GM18498 (cell line): ENCODE measurements at regions not wholly inside any gene's neighbourhood (a gene's known extent, or its start where the extent isn't known, plus 50 kb on each side); places are given as distances from the start of the nearest gene placed in this dataset.

Experiments used
- ATAC-seq: cut with Tn5 transposase; IDR thresholded peaks from one replicate; pipeline ENCODE4 v1.9.1; 2021; ENCODE audit warnings: mild to moderate bottlenecking, moderate library complexity; ENCODE audit not compliant: unreplicated experiment

DNA sequence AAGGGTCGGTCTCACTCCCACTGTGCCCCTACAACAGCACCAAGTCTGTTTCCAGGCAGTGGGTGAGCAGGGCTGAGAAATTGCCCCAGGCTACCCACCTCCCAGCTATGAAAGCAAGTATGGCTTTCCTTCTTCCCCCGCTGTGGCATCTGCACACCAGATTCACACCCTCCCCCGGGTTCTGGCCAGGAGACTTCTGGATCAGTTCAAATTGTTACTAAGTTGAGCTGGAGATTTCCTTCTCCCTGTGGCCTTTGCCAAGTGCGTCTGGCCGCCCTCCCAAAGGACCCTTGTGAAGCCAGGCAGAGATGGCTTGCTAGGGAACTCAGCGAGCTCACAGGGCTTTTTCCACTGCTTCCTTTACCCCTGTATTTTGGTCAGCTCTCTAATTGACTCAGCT lies 555.4 kb downstream of the SH2D4B start:
- no peak for ATAC-seq

GRCh38 chr10:81095238-81095637 lies 557.5 kb downstream of the SH2D4B start:
- no peak for ATAC-seq

DNA sequence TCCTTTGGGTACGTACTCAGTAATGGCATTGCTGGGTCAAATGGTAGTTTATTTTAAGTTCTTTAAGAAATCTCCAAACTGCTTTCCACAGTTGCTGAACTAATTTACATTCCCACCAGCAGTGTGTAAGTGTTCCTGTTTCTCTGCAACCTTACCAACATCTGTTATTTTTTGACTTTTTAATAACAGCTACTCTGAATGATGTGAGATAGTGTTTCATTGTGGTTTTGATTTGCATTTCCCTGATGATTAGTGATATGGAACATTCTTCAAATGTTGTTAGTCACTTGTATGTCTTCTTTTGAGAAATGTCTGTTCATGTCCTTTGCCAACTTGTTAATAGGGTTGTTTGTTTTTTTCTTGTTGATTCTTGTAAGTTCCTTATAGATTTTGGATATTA lies 558.9 kb downstream of the SH2D4B start:
- ATAC-seq, result no peak

- ATAC-seq, result no peak
These were observed 563.4 kb downstream of the SH2D4B start for GRCh38 chr10:81101062-81101461.

- no peak for ATAC-seq
These were observed 566.8 kb downstream of the SH2D4B start for GRCh38 chr10:81104494-81104893.

DNA sequence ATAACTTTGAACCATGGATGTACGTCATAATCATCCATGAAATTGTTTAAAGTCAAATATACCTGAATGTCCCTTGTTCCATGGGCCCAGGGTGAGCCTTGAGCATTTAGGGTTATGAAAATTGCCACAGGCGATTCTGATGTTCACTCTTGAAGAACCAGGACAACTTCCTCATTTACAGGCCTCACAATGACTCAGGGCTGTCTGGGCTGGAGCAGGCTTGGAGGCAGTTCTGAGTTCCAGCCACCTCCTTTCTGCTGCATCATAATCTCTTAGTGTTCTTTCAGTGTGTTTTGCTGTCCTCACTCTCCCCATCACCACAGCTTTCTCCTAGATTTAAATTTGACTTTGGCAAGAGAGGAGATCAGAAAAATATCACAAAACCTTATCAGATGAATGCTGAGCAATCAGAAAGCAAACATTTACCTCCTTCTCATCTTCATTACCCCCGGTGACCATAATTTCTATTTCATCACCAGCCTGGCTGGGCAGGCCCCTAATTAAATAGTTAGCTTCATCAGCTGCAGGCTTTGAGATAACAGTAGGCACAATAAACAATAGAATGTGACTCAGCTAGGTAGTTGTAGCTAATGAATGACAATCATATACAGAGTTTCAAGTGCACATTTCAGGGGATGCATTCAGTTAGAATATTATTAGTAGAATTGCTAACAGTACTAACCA lies 571.0 kb downstream of the SH2D4B start:
- ATAC-seq, result peak; percentile 90

- ATAC-seq, result peak; percentile 15
These were observed 571.6 kb downstream of the SH2D4B start for GRCh38 chr10:81109200-81109752.

DNA sequence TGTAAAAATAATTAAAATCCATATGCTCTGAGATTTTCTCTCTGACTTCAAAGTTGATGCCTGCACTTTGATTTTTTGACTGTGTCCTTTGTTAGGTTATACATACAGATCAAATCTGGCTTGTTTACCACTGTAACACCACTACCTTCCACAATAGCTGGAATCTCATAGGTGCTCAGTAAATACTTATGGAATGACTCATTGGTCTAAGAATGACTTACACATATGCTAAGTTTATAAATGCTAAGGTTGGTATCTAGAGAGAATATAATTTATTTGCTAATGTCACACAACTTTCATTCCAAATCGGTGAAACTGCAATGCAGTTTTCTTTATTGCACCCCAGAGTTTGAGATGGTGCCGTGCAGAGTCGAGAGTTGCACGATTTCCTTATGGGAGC lies 578.5 kb downstream of the SH2D4B start:
- no peak for ATAC-seq

DNA sequence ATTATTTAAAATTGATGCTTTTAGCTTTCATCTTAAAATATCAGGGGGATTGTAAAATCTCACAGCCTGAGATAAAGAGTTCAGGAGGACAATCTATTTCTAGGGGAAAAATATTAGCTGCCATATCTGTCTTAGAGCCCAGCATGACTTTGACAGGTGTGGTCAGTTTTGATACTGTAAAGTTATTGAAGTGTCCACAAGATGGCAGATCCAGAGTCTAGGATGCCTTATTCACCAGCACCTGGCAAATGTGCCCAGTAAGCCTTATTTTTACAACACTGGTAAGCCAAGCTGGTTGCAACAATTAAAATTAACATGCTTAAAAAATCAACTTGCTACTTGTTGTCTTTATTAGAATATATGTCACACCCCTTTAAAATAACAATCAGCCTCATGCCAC lies 579.3 kb downstream of the SH2D4B start:
- ATAC-seq, result no peak

- ATAC-seq, result no peak
These were observed 590.2 kb downstream of the SH2D4B start for GRCh38 chr10:81127931-81128330.

DNA sequence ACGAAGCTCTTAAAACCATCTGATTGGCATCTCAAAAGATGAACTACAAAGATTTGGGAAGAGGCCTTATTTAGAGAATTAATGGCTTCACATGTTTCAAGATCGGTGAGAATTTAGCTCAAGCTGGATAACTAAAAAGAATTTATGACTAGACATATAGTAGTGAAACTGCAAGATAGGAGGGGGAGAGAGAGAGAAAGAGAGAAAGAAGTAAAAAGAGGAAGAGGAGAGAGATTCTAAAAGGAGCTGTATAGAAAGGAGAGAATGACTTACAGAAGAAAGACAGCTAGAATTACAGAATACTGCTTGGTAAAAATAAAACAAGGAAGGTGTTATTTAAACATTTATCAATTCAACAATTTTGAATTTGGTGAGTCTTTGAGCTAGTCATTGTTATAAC lies 592.3 kb downstream of the SH2D4B start:
- no peak for ATAC-seq

DNA sequence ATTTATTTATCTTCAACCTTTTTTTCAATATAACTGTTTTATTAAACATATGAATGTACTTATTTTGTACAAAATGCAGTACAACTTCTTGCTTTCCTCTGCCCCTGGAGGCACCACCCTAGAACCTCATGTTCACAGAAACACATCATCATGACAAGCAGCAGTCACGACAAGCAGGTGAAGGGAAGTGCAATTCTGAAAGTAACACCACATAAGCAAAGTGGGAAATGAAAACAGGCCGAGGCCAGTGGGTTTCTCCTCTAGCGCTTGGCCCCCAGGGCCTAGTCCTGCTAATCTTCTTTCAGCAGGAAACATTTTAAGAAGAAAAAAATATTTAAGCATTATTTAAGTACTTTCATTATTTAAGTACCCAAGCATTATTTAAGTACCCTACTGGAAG lies 598.1 kb downstream of the SH2D4B start:
- peak; percentile 96 for ATAC-seq

DNA sequence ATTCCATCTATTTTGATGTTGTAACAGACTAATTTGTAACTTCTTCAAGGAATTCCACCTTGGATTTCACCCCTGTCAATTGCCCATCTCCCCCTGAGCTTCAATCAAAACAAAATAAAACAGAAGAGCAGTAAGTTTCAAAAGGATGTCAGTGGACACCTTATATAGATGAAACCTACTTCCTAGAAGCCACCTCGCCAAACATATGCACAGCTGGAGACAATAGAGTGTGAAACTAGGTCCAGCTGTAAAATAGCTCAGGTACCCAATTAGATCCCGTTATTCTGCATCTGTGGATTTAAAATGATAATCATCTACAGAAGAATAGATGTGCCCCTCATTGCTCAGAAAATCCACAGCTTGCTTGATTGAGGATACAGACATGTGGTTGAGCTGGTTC lies 598.6 kb downstream of the SH2D4B start:
- ATAC-seq, result peak; percentile 36

DNA sequence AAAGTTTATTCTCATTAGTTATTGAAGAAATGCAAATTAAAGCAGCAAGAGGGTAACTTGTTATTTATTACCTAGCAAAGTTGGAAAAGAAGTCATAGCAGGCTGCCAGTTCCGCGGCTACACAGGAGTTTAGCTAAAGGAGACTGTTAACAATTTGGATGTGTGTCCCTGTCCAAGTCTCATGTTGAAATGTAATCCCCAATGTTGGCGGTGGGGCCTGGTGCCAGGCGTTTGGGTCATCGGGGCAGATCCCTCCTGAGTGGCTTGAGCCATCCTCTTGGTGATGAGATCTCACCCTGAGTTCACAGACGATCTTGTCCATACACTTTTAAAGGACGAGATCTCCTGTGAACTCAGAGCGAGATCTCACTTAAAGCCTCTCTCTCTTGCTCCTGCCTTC lies 608.3 kb downstream of the SH2D4B start:
- no peak for ATAC-seq

DNA sequence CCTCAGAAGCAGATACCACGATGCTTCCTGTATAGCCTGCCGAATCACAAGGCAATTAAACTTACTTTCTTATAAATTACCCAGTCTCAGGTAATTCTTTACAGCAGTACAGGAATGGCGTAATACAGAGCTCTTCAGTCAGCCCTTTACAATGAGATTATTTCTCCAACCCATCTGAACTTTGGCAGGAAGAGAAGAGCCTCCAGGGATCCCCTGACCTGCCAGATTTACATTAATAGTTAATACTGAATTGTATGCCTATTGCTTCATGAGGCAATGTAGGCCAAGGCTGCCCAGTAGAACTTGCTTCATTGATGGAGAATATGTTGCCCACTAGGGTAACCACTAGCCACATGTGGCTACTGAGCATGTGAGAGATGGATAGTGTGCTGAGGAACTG lies 608.7 kb downstream of the SH2D4B start:
- no peak for ATAC-seq

DNA sequence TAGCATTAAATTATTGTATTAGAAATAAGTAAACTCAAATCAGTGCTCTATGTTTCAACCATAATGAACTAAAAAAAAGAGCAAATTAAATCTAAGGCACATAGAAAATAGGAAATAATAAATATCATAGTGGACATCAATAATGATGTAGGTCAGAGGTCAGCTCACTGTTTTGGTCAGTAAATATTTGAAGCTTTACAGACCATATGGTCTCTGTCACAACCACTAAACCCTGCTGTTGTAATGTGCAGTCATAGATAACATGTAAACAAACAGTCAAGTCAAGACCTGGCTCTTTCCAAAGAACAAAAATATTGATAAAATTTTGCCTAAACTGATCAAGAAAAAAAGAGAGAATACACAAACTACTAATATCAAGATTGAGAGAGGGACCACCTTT lies 615.0 kb downstream of the SH2D4B start:
- no peak for ATAC-seq

- no peak for ATAC-seq
These were observed 620.0 kb downstream of the SH2D4B start for GRCh38 chr10:81157681-81158080.

DNA sequence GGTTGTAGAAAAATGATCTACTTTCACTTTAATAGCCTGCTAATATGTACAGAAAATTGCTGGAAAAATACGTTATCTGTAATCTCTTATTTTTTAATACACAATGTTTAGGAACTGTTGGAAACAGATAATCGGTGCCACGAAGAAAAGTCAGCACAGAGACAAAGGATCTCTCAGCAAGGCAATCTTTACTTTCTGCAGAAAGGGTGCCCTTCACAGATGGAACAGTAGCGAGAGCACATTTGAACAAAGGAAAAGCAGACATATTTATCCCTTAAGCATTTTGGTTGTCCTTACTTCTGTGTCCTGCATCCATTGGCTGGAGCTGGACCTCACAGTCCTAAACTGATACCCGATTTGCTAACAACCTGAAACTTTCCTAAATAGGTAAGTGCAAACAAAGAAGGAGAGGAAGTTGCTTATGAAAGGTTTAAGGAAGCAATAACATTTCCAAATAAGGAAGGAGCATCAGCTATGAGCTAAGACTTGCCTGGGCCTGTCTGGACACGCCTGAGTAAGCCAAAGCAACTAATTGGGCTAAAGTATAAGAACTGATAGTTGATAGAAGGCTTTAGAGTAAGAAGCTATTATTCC lies 640.0 kb downstream of the SH2D4B start:
- ATAC-seq, result no peak

DNA sequence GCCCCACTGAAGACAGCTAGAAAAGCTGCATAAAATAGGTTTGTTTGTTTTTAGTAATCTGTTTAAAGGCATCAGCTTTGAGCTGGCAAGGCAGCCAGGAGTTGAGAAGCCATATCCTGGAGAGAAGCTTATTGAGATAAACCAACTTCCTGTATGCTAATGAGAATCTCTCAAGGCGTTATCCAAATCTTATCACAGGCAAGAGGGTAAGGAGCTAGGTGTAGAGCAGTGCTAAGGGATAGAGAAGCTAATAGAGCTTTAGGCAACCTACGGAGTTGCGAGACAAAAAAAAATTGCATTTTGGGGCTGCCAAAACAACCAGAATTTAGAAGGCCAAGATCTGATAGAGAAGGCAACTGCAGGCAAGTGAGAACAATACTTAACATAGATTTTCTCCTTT lies 641.6 kb downstream of the SH2D4B start:
- no peak for ATAC-seq

DNA sequence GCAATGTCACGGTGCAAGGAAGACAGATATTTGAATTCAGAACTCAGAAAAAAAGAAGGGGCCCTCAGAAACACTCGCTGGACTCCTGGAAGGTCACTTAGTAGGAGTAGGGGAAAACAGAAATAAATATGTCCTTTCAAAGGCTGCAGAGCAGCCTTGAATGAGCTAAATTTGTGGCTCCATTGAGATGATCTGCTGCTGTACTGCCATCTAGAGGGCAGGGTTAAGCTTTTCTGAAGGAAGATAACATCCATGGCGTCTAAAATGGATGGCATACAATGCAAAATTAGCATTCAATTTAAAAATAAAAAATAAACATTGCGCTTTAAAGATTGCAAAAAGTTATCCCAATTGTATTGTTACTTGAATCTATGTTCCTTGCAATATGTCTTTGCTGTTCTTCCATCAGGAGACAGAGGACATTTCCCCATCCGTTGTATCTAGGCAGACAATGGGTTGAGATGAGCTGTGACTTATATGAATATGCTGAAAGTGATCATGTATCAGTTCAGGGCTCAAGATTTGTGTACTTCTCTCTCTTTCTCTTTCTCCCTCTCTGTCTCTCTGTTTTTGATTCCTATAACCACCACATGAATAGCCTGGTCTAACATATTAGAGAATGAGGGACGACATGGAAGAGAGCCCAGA lies 642.2 kb downstream of the SH2D4B start:
- peak; percentile 89 for ATAC-seq

GRCh38 chr10:81182296-81182695 lies 644.6 kb downstream of the SH2D4B start:
- no peak for ATAC-seq

- no peak for ATAC-seq
These were observed 654.6 kb downstream of the SH2D4B start for GRCh38 chr10:81192221-81192788.
